IMR-90 (cell line): ENCODE measurements at regions not wholly inside any gene's neighbourhood (a gene's known extent, or its start where the extent isn't known, plus 50 kb on each side); places are given as distances from the start of the nearest gene placed in this dataset.

Source experiments
- ATAC-seq: fragments of 200-7000 bp; cut with Tn5 transposase; 2 replicates; pipeline ENCODE4 v1.9.1; 2020; ENCODE audit warnings: low read depth, mild to moderate bottlenecking, moderate library complexity
- BruUV-seq: library from RNA; stranded (reverse); fragments of 400-500 nt; replicated peaks from 2 replicates; lab custom pipeline; 2021; lab: Mats Ljungman, UMichigan
- CTCF ChIA-PET: fragments of 300-600 bp; formaldehyde crosslinking; extraction: SDS; loops from one replicate; lab custom pipeline; 2021; ENCODE audit warnings: antibody characterized with exemption; lab: Yijun Ruan, JAX
- POLR2A ChIA-PET: fragments of 300-600 bp; sonication (Branson Sonifier 250); formaldehyde crosslinking; loops from one replicate; lab custom pipeline; 2022; ENCODE audit warnings: antibody characterized with exemption; ENCODE audit not compliant: unreplicated experiment; lab: Charles Lee
- DNase-seq: peaks from one replicate; pipeline ENCODE4 v3.0.0; 2013
- H2AFZ ChIP-seq: replicated peaks from 2 replicates; pipeline ENCODE3; 2013; ENCODE audit warnings: low read length, mild to moderate bottlenecking; ENCODE audit not compliant: poor library complexity
- H2AK5ac ChIP-seq: 2 replicates; pipeline ENCODE4 v1.6.1; 2013; ENCODE audit warnings: low read depth, low read length, inconsistent platforms
- H2AK9ac ChIP-seq: replicated peaks from 2 replicates; pipeline ENCODE3; 2013; ENCODE audit warnings: mild to moderate bottlenecking, low read depth, low read length, moderate library complexity; ENCODE audit not compliant: poor library complexity
- H2BK120ac ChIP-seq: 2 replicates; pipeline ENCODE4 v1.6.1; 2013; ENCODE audit warnings: low read depth, low read length, inconsistent platforms
- H2BK15ac ChIP-seq: 3 replicates; pipeline ENCODE4 v1.6.1; 2013; ENCODE audit warnings: low read depth, low read length, inconsistent platforms
- H2BK20ac ChIP-seq: 2 replicates; pipeline ENCODE4 v1.6.1; 2013; ENCODE audit warnings: low read depth, mild to moderate bottlenecking, inconsistent platforms, low read length, moderate library complexity
- H2BK5ac ChIP-seq: 2 replicates; pipeline ENCODE4 v1.6.1; 2013; ENCODE audit warnings: mild to moderate bottlenecking, low read depth, low read length, inconsistent platforms; ENCODE audit not compliant: poor library complexity, severe bottlenecking
- H3K14ac ChIP-seq: replicated peaks from 2 replicates; pipeline ENCODE4 v1.6.1; 2013; ENCODE audit warnings: low read depth, low read length, inconsistent platforms
- H3K18ac ChIP-seq: 2 replicates; pipeline ENCODE4 v1.6.1; 2013; ENCODE audit warnings: low read depth, low read length, control low read depth
- H3K23ac ChIP-seq: 2 replicates; pipeline ENCODE4 v1.6.1; 2013; ENCODE audit warnings: low read depth, low read length, inconsistent platforms
- H3K27ac ChIP-seq: 2 replicates; pipeline ENCODE4 v1.5.1; 2013; ENCODE audit warnings: mild to moderate bottlenecking, control low read depth, low read length; ENCODE audit not compliant: insufficient read depth
- H3K27me3 ChIP-seq: 2 replicates; pipeline ENCODE4 v1.6.1; 2013; ENCODE audit warnings: low read length; ENCODE audit not compliant: control insufficient read depth, insufficient read depth
- H3K36me3 ChIP-seq: 2 replicates; pipeline ENCODE4 v1.6.1; 2013; ENCODE audit warnings: low read length, mixed read lengths; ENCODE audit not compliant: control insufficient read depth, insufficient read depth
- H3K4ac ChIP-seq: 2 replicates; pipeline ENCODE4 v1.6.1; 2013; ENCODE audit warnings: low read depth, low read length, inconsistent platforms
- H3K4me1 ChIP-seq: 2 replicates; pipeline ENCODE4 v1.6.1; 2013; ENCODE audit warnings: low read length, mixed read lengths; ENCODE audit not compliant: control insufficient read depth, insufficient read depth
- H3K4me2 ChIP-seq: 2 replicates; pipeline ENCODE4 v1.6.1; 2013; ENCODE audit warnings: low read depth, mild to moderate bottlenecking, control low read depth, low read length, moderate library complexity
- H3K4me3 ChIP-seq: 2 replicates; pipeline ENCODE4 v1.5.1; 2013; ENCODE audit warnings: low read depth, mild to moderate bottlenecking, control low read depth, low read length, moderate library complexity; ENCODE audit not compliant: insufficient read depth
- H3K56ac ChIP-seq: 2 replicates; pipeline ENCODE4 v1.6.1; 2013; ENCODE audit warnings: low read length, inconsistent platforms; ENCODE audit not compliant: insufficient read depth; ENCODE audit errors: extremely low read depth
- H3K79me1 ChIP-seq, 2 experiments: 2 replicates each; pipeline ENCODE4 v1.6.1; 2013; ENCODE audit warnings: low read length in 2 of 2, inconsistent platforms in 1 of 2, low read depth in 1 of 2
- H3K9ac ChIP-seq: 2 replicates; pipeline ENCODE4 v1.6.1; 2013; ENCODE audit warnings: low read depth, low read length, control low read depth
- H3K9me1 ChIP-seq: 2 replicates; pipeline ENCODE4 v1.6.1; 2013; ENCODE audit warnings: low read length, inconsistent platforms; ENCODE audit not compliant: insufficient read depth
- H3K9me3 ChIP-seq: 2 replicates; pipeline ENCODE4 v1.6.1; 2013; ENCODE audit warnings: low read length; ENCODE audit not compliant: control insufficient read depth, insufficient read depth
- H4K20me1 ChIP-seq: 2 replicates; pipeline ENCODE4 v1.6.1; 2013; ENCODE audit warnings: low read length, inconsistent platforms; ENCODE audit not compliant: insufficient read depth
- H4K5ac ChIP-seq: 2 replicates; pipeline ENCODE4 v1.6.1; 2013; ENCODE audit warnings: mild to moderate bottlenecking, low read depth, low read length, control low read depth
- H4K8ac ChIP-seq, 2 experiments: 2 replicates each; pipeline ENCODE4 v1.6.1; 2013; ENCODE audit warnings: low read depth in 2 of 2, low read length in 2 of 2, control low read depth in 1 of 2, inconsistent platforms in 1 of 2
- H4K91ac ChIP-seq: 2 replicates; pipeline ENCODE4 v1.6.1; 2013; ENCODE audit warnings: low read depth, low read length, inconsistent platforms; ENCODE audit not compliant: insufficient read depth
- BHLHE40 ChIP-seq: fragments of 150-350 bp; IDR thresholded peaks from 2 replicates; pipeline ENCODE4 v1.6.1; 2016; ENCODE audit warnings: mild to moderate bottlenecking, low read depth, low read length
- CEBPB ChIP-seq: IDR thresholded peaks from 2 replicates; pipeline ENCODE4 v1.6.1; 2012; ENCODE audit warnings: low read depth, low read length, improper control_type of control experiment
- CHD1 ChIP-seq: IDR thresholded peaks from 2 replicates; pipeline ENCODE4 v1.6.1; 2012; ENCODE audit warnings: low read depth, low read length, improper control_type of control experiment
- ELK1 ChIP-seq: fragments of 150-350 bp; IDR thresholded peaks from 2 replicates; pipeline ENCODE4 v1.6.1; 2016; ENCODE audit warnings: low read depth, mild to moderate bottlenecking, low read length, moderate library complexity, borderline replicate concordance
- FOS ChIP-seq: fragments of 150-350 bp; IDR thresholded peaks from 2 replicates; pipeline ENCODE4 v1.6.1; 2016; ENCODE audit warnings: low read depth, low read length
- MAZ ChIP-seq: IDR thresholded peaks from 2 replicates; pipeline ENCODE4 v1.6.1; 2012; ENCODE audit warnings: low read depth, mild to moderate bottlenecking, low read length, improper control_type of control experiment, moderate library complexity, borderline replicate concordance
- POLR2A ChIP-seq: IDR thresholded peaks from 2 replicates; pipeline ENCODE4 v1.6.1; 2012; ENCODE audit warnings: mild to moderate bottlenecking, low read depth, low read length
- RCOR1 ChIP-seq: IDR thresholded peaks from 2 replicates; pipeline ENCODE4 v1.6.1; 2012; ENCODE audit warnings: mild to moderate bottlenecking, low read length, improper control_type of control experiment; ENCODE audit not compliant: insufficient replicate concordance
- WGBS, 2 experiments: methylation state at CpG; one replicate each; pipeline versions ENCODE4 v1.1.5 to v1.1.7; 2013; ENCODE audit warnings: missing lambda C conversion rate in 2 of 2; ENCODE audit not compliant: insufficient read length in 1 of 2; ENCODE audit errors: extremely low coverage in 2 of 2; 5-methylcytosine and 5-hydroxymethylcytosine counted together
- dilution Hi-C: fragments of 300-500 bp; cut with HindIII; formaldehyde crosslinking; loops from one replicate; pipeline ENCODE4 v1.14.3; 2018; ENCODE audit warnings: low sequenced_read_pairs; ENCODE audit not compliant: unreplicated experiment
- in situ Hi-C: fragments of 300-500 bp; cut with MboI; formaldehyde crosslinking; loops from 3 replicates; pipeline ENCODE4 v1.14.3; 2019; ENCODE audit warnings: low sequenced_read_pairs, inconsistent platforms, mixed read lengths
- intact Hi-C: fragments of 100-400 bp; cut with micrococcal nuclease; formaldehyde crosslinking; loops from 2 replicates; pipeline ENCODE4 v1.10.0; 2022

DNA sequence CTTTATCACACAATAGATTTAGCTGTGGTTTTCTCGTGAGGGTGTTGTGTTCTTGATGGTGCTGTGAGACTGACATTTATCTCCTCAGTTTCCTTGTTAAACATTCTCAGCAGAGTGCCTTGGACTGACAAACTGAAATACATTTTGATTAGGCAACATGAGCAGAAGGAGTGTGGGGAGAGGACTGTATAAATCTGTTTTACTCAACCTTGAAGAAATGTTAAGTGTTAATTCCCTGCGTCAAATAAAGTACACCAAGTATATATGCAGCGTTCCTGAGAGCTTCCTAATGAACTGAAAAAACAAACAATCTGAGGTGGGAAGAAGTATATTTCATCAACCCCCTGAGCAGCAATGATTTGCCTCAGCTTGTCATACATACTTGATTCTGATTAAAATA is 540.3 kb upstream of the B3GALT2 start:
- no peak overlapping the region; the same call in 1 of the 2 replicates for H2AK5ac ChIP-seq
- no peak overlapping the region for H4K5ac ChIP-seq
- H2BK15ac ChIP-seq: 0 out of 3 replicates have a peak overlapping the region, but pooled peaks have one; percentile 41
- H3K79me1 ChIP-seq: no peaks in the 10 kb centered on the region
- H2BK5ac ChIP-seq: peak overlapping the region; percentile 33
- H3K56ac ChIP-seq: no peak overlapping the region
- in situ Hi-C loops (no loop called here), intact Hi-C loops (no loop called here), dilution Hi-C loops (no loop called here)
- no peak overlapping the region for H4K91ac ChIP-seq
- no peak overlapping the region for H2BK20ac ChIP-seq
- no peaks in the 10 kb centered on the region for H4K20me1 ChIP-seq
- no peak overlapping the region for H3K4me2 ChIP-seq
- no peak overlapping the region for H3K18ac ChIP-seq
- TF ChIP-seq CEBPB (no peak), RCOR1 (no peak), FOS (no peak), POLR2A (no peak), BHLHE40 (no peak), MAZ (no peak), ELK1 (no peak), CHD1 (no peak)
- no peak overlapping the region for H2AFZ ChIP-seq
- no CpG with 5 or more reads among the region's 3 CpGs for WGBS, 2 experiments
- no peak overlapping the region for H3K4me3 ChIP-seq
- ATAC-seq (peak; percentile 27), DNase-seq (no peak)
- H4K8ac ChIP-seq: no peak overlapping the region
- H3K9ac ChIP-seq: no peak overlapping the region
- no TSS peak for BruUV-seq
- peak overlapping the region; percentile 37; the same call in 1 of the 2 replicates for H3K14ac ChIP-seq
- H3K27me3 ChIP-seq: no peaks in the 10 kb centered on the region
- no peak overlapping the region for H3K27ac ChIP-seq
- H2AK9ac ChIP-seq: no peak overlapping the region
- H3K36me3 ChIP-seq: no peaks in the 10 kb centered on the region
- H3K23ac ChIP-seq: no peak overlapping the region
- ChIA-PET POLR2A (interaction anchor here (0.6 kb wide), 1 partner anchor 197 kb away, joined by 3 read pairs; no protein-coding TSS in a partner anchor), CTCF (no interaction called here)
- no peaks in the 10 kb centered on the region for H3K9me1 ChIP-seq
- H3K9me3 ChIP-seq: no peaks in the 10 kb centered on the region; the same call in 1 of the 2 replicates
- no peak overlapping the region for H2BK120ac ChIP-seq
- peaks cover 2% of the 10 kb centered on the region; the same call in 1 of the 2 replicates for H3K4me1 ChIP-seq
- H3K4ac ChIP-seq: no peak overlapping the region
